Tibial nerve (tissue), 4 donors: ENCODE measurements at regions not wholly inside any gene's neighbourhood (a gene's known extent, or its start where the extent isn't known, plus 50 kb on each side); places are given as distances from the start of the nearest gene placed in this dataset.

Experiments
- CTCF ChIP-seq, 5 experiments: fragments of 200-600 bp in 3 of 5; fragments of 450-650 bp in 2 of 5; sonication (generic) in 3 of 5; IDR thresholded peaks; one replicate each; pipeline ENCODE4 v1.5.1; 2016 to 2019; ENCODE audit warnings: antibody characterized with exemption in 5 of 5, mild to moderate bottlenecking in 3 of 5, moderate library complexity in 2 of 5
- EP300 ChIP-seq, 2 donors: sonication (generic); formaldehyde crosslinking; IDR thresholded peaks; one replicate each; pipeline ENCODE4 v1.6.1; 2017; ENCODE audit warnings: antibody characterized with exemption in 2 of 2, mild to moderate bottlenecking in 1 of 2
- POLR2A ChIP-seq, 2 donors: fragments of 450-650 bp; IDR thresholded peaks; one replicate each; pipeline ENCODE4 v1.6.1; 2017; ENCODE audit warnings: antibody characterized with exemption in 2 of 2, mild to moderate bottlenecking in 2 of 2, moderate library complexity in 2 of 2

- TF ChIP-seq CTCF (IDR thresholded peaks at IDR 0.05) (no peak), POLR2A (IDR thresholded peaks at IDR 0.05) (no peak), EP300 (IDR thresholded peaks at IDR 0.05) (no peak)
Observed at GRCh38 chr6:17035257-17036064, 66.4 kb upstream of the STMND1 start.
